ENCODE measurements at regions not wholly inside any gene's neighbourhood (a gene's known extent, or its start where the extent isn't known, plus 50 kb on each side); places are given as distances from the start of the nearest gene placed in this dataset.

DNA sequence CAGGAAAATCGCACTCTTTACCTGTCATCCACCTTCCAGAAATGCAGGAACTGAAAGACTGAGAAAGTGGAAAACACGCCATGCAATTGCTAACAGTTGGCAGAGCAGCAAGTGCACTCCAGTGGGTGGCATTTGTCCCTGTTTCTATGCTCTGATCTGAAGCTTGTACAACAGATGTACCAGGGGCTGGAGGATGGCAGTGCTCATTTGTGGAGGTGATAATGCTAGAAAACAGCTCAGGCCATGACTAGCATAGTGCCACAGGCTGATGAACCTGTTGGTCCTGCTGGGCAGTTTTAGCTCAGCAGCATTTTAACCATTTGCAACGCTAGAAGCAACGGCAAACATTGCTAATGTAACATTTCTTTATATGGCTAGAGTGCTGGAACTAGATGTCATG, 199.9 kb upstream of the NRP1 start:
- no peak for TF ChIP-seq POLR2AphosphoS5 (IDR thresholded peaks at IDR 0.05)
- TF ChIP-seq POLR2A (IDR thresholded peaks at IDR 0.05): no peak
- TF ChIP-seq EP300 (IDR thresholded peaks at IDR 0.05): no peak
- TF ChIP-seq, protein P1, sequence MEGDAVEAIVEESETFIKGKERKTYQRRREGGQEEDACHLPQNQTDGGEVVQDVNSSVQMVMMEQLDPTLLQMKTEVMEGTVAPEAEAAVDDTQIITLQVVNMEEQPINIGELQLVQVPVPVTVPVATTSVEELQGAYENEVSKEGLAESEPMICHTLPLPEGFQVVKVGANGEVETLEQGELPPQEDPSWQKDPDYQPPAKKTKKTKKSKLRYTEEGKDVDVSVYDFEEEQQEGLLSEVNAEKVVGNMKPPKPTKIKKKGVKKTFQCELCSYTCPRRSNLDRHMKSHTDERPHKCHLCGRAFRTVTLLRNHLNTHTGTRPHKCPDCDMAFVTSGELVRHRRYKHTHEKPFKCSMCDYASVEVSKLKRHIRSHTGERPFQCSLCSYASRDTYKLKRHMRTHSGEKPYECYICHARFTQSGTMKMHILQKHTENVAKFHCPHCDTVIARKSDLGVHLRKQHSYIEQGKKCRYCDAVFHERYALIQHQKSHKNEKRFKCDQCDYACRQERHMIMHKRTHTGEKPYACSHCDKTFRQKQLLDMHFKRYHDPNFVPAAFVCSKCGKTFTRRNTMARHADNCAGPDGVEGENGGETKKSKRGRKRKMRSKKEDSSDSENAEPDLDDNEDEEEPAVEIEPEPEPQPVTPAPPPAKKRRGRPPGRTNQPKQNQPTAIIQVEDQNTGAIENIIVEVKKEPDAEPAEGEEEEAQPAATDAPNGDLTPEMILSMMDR (IDR thresholded peaks at IDR 0.05): no peak
- WGBS, 2 donors: 76 to 88% methylated on average over 4 of the region's 4 CpGs
- intact Hi-C loops (cut with DNase I): no loop called here
- H3K27ac ChIP-seq: no peak overlapping the region
- H3K4me3 ChIP-seq: no peak overlapping the region
- DNase-seq: no peak
- H3K36me3 ChIP-seq: no peaks in the 10 kb centered on the region
- no peaks in the 10 kb centered on the region for H3K27me3 ChIP-seq
- no peaks in the 10 kb centered on the region for H3K9me3 ChIP-seq
- no peaks in the 10 kb centered on the region for H3K4me1 ChIP-seq

DNA sequence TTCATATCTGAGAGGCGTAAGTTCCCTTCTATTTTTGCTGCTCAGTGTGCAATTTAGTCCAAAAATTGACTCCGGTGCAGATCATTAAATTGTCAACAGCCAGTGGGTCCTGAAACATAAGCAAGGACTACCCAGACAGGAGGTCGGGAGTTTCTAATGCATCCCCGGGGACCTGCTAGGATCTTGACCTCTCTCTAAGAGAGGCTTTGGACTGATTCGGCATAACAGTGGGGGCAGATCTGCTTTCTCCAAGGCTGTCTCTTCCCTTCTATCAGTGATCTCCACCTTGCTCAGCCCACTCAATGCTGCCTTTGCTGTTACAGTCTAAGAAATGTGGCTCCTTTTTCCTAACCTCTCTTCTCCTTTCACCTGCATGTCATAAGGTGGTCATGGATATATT, 199.1 kb upstream of the NRP1 start:
- Histone ChIP-seq H3K4me3 (no peak overlapping the region), H3K4me1 (no peaks in the 10 kb centered on the region), H3K36me3 (no peaks in the 10 kb centered on the region), H3K27me3 (no peaks in the 10 kb centered on the region), H3K27ac (no peak overlapping the region), H3K9me3 (no peaks in the 10 kb centered on the region)
- no peak for TF ChIP-seq EP300 (IDR thresholded peaks at IDR 0.05)
- no peak for TF ChIP-seq POLR2A (IDR thresholded peaks at IDR 0.05)
- TF ChIP-seq POLR2AphosphoS5 (IDR thresholded peaks at IDR 0.05): no peak
- TF ChIP-seq, protein P1 (IDR thresholded peaks at IDR 0.05): no peak
- no peak for DNase-seq
- WGBS, 2 donors: 86 to 89% methylated on average over 5 of the region's 5 CpGs
- intact Hi-C loops (cut with DNase I): no loop called here

DNA sequence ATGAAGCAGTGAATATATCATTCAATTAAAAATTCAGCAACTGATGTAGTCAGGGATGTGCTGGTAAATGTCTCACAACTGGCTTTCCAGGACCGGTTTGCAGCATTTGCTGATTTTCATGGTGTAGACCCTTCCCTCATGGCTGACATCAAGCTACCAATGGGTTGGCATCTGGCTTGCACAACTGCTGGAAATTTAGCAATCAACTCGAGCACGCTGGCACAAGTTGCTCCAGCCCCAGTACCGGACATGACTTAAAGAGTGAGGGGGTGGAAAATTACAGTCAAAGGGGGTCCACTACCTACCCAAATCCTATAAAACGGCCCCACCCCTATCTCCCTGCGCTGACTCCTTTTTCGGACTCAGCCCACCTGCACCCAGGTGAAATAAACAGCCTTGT, 198.4 kb upstream of the NRP1 start:
- no peak for DNase-seq
- H3K9me3 ChIP-seq: no peaks in the 10 kb centered on the region

DNA sequence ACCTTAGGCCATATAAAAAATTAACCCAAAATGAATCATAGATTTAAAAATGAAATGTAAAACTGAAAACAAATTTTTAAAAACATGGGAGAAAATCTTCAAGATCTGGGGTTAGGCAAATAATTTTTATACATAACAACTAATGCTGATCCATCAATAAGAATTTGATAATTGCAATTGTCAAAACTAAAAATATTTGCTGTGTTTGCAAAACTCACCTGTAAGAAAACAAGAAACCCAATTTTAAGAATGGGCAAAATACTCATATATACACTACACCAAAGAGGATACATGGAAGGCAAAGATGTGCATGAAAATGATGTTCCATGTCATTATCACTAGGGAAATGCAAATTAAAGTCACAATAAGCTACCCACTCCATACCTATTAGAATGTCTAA, 194.8 kb upstream of the NRP1 start:
- H3K27me3 ChIP-seq: no peaks in the 10 kb centered on the region
- H3K4me3 ChIP-seq: no peak overlapping the region
- no peak for TF ChIP-seq POLR2AphosphoS5 (IDR thresholded peaks at IDR 0.05)
- TF ChIP-seq, protein P1 (IDR thresholded peaks at IDR 0.05): no peak
- TF ChIP-seq POLR2A (IDR thresholded peaks at IDR 0.05): no peak
- no peak for TF ChIP-seq EP300 (IDR thresholded peaks at IDR 0.05)
- H3K36me3 ChIP-seq: no peaks in the 10 kb centered on the region
- H3K9me3 ChIP-seq: no peaks in the 10 kb centered on the region
- DNase-seq: no peak
- intact Hi-C loops (cut with DNase I): no loop called here
- H3K4me1 ChIP-seq: no peaks in the 10 kb centered on the region
- no peak overlapping the region for H3K27ac ChIP-seq

More for the DNA sequence above, 198.4 kb upstream of the NRP1 start:
- H3K4me3 ChIP-seq: no peak overlapping the region
- no peaks in the 10 kb centered on the region for H3K27me3 ChIP-seq
- no peaks in the 10 kb centered on the region for H3K4me1 ChIP-seq
- no peak overlapping the region for H3K27ac ChIP-seq
- H3K36me3 ChIP-seq: no peaks in the 10 kb centered on the region
- intact Hi-C loops (cut with DNase I): no loop called here
- TF ChIP-seq POLR2AphosphoS5 (IDR thresholded peaks at IDR 0.05) (no peak), EP300 (IDR thresholded peaks at IDR 0.05) (no peak), POLR2A (IDR thresholded peaks at IDR 0.05) (no peak)
- TF ChIP-seq, protein P1 (IDR thresholded peaks at IDR 0.05): no peak
- WGBS, 2 donors: 80 to 90% methylated on average over 7 of the region's 7 CpGs

DNA sequence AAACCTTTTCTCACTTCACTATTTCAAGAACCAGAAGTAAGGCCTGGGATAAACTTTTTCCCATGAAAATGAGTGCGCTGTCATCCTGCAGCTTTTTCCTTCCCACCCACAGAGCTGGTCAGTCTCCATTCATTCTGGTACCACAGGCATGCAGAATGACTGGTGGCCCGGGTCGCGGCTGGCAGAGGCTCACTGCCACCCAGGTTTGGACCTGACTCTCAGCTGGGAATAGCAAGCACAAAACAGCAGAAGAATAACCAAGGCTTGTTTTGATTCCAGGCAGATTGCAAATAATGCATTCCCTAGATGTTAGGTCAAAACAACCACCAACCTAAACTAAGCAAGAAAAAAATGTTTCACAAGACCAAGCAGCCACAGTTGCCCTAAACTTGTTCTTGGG, 190.5 kb upstream of the NRP1 start:
- peaks cover 0 to 15% (median 12%) of the 10 kb centered on the region in 4 donors for H3K4me1 ChIP-seq
- H3K27ac ChIP-seq: no peak overlapping the region
- DNase-seq: no peak
- no peaks in the 10 kb centered on the region for H3K9me3 ChIP-seq
- WGBS, 2 donors: 77 to 86% methylated on average over 4 of the region's 4 CpGs
- H3K4me3 ChIP-seq: no peak overlapping the region
- TF ChIP-seq, protein P1 (IDR thresholded peaks at IDR 0.05): no peak
- TF ChIP-seq POLR2AphosphoS5 (IDR thresholded peaks at IDR 0.05) (no peak), EP300 (IDR thresholded peaks at IDR 0.05) (no peak), POLR2A (IDR thresholded peaks at IDR 0.05) (no peak)
- H3K36me3 ChIP-seq: no peaks in the 10 kb centered on the region
- intact Hi-C loops (cut with DNase I): no loop called here
- no peaks in the 10 kb centered on the region for H3K27me3 ChIP-seq

Measured in sigmoid colon (tissue), 6 donors.